H9 (cell line): ENCODE measurements at regions not wholly inside any gene's neighbourhood (a gene's known extent, or its start where the extent isn't known, plus 50 kb on each side); places are given as distances from the start of the nearest gene placed in this dataset.

ENCODE experiments used
- DNase-seq: peaks from one replicate; pipeline ENCODE4 v3.0.0-alpha.2; 2017
- H2AFZ ChIP-seq: one replicate; pipeline ENCODE4 v1.6.1; 2013; ENCODE audit warnings: mild to moderate bottlenecking, low read length, control low read depth, moderate library complexity
- H2AK5ac ChIP-seq: 2 replicates; pipeline ENCODE4 v1.6.1; 2013; ENCODE audit warnings: low read length, control low read depth, mixed read lengths; ENCODE audit not compliant: insufficient read length
- H2BK120ac ChIP-seq: one replicate; pipeline ENCODE4 v1.6.1; 2013; ENCODE audit warnings: low read depth, mild to moderate bottlenecking, low read length, control low read depth, inconsistent platforms; ENCODE audit not compliant: poor library complexity, severe bottlenecking
- H2BK12ac ChIP-seq: 2 replicates; pipeline ENCODE4 v1.6.1; 2013; ENCODE audit warnings: low read length, control low read depth, mixed read lengths, low read depth; ENCODE audit not compliant: insufficient read length
- H2BK15ac ChIP-seq: 2 replicates; pipeline ENCODE4 v1.6.1; 2013; ENCODE audit warnings: low read depth, low read length, control low read depth
- H2BK20ac ChIP-seq: one replicate; pipeline ENCODE4 v1.6.1; 2013; ENCODE audit warnings: low read depth, mild to moderate bottlenecking, low read length, control low read depth, inconsistent platforms; ENCODE audit not compliant: poor library complexity, severe bottlenecking
- H2BK5ac ChIP-seq: 2 replicates; pipeline ENCODE4 v1.6.1; 2013; ENCODE audit warnings: low read length, control low read depth, mixed read lengths; ENCODE audit not compliant: insufficient read length
- H3K14ac ChIP-seq: 2 replicates; pipeline ENCODE4 v1.6.1; 2013; ENCODE audit warnings: low read length, control low read depth; ENCODE audit not compliant: insufficient read depth
- H3K18ac ChIP-seq: 2 replicates; pipeline ENCODE4 v1.6.1; 2013; ENCODE audit warnings: low read depth, mild to moderate bottlenecking, mixed read lengths, low read length, control low read depth; ENCODE audit not compliant: insufficient read length
- H3K23ac ChIP-seq: 2 replicates; pipeline ENCODE4 v1.6.1; 2013; ENCODE audit warnings: low read length, control low read depth, mixed read lengths, low read depth; ENCODE audit not compliant: insufficient read length
- H3K23me2 ChIP-seq: 2 replicates; pipeline ENCODE4 v1.6.1; 2013; ENCODE audit warnings: low read depth, mild to moderate bottlenecking, mixed read lengths, low read length, control low read depth; ENCODE audit not compliant: insufficient read length, poor library complexity, severe bottlenecking
- H3K27ac ChIP-seq: 2 replicates; pipeline ENCODE4 v1.5.1; 2013; ENCODE audit warnings: low read length, control low read depth, mixed read lengths, low read depth; ENCODE audit not compliant: insufficient read length
- H3K27me3 ChIP-seq: 2 replicates; pipeline ENCODE4 v1.6.1; 2013; ENCODE audit warnings: low read length, control low read depth, inconsistent platforms; ENCODE audit not compliant: insufficient read depth
- H3K4ac ChIP-seq: 2 replicates; pipeline ENCODE4 v1.6.1; 2013; ENCODE audit warnings: low read depth, mild to moderate bottlenecking, control low read depth, inconsistent platforms, low read length, moderate library complexity
- H3K4me1 ChIP-seq: 2 replicates; pipeline ENCODE4 v1.6.1; 2013; ENCODE audit warnings: low read length, control low read depth, inconsistent platforms; ENCODE audit not compliant: insufficient read depth
- H3K4me2 ChIP-seq: 2 replicates; pipeline ENCODE4 v1.6.1; 2013; ENCODE audit warnings: low read length, control low read depth, mixed read lengths; ENCODE audit not compliant: insufficient read length, insufficient read depth
- H3K56ac ChIP-seq: 2 replicates; pipeline ENCODE4 v1.6.1; 2013; ENCODE audit warnings: low read depth, mild to moderate bottlenecking, mixed read lengths, low read length, control low read depth; ENCODE audit not compliant: insufficient read length
- H3K79me1 ChIP-seq: 2 replicates; pipeline ENCODE4 v1.6.1; 2013; ENCODE audit warnings: low read depth, mild to moderate bottlenecking, moderate library complexity, low read length, control low read depth, inconsistent platforms; ENCODE audit not compliant: insufficient read depth, poor library complexity, severe bottlenecking
- H3K79me2 ChIP-seq: 2 replicates; pipeline ENCODE4 v1.6.1; 2013; ENCODE audit warnings: low read length, control low read depth, inconsistent platforms; ENCODE audit not compliant: insufficient read depth
- H3K9ac ChIP-seq: 2 replicates; pipeline ENCODE4 v1.6.1; 2013; ENCODE audit warnings: low read length, control low read depth, mixed read lengths; ENCODE audit not compliant: insufficient read length; ENCODE audit errors: extremely low read depth
- H3K9me3 ChIP-seq: one replicate; pipeline ENCODE4 v1.6.1; 2013; ENCODE audit warnings: low read depth, low read length, inconsistent platforms; ENCODE audit not compliant: control insufficient read depth
- H3T11ph ChIP-seq: one replicate; pipeline ENCODE4 v1.6.1; 2013; ENCODE audit warnings: mild to moderate bottlenecking, low read length, control low read depth, inconsistent platforms
- H4K20me1 ChIP-seq: one replicate; pipeline ENCODE4 v1.6.1; 2013; ENCODE audit not compliant: control insufficient read depth, insufficient read length, insufficient read depth
- H4K5ac ChIP-seq: 2 replicates; pipeline ENCODE4 v1.6.1; 2013; ENCODE audit warnings: low read depth, mild to moderate bottlenecking, mixed read lengths, low read length, control low read depth; ENCODE audit not compliant: insufficient read length
- H4K8ac ChIP-seq: replicated peaks from 2 replicates; pipeline ENCODE4 v1.6.1; 2013; ENCODE audit warnings: low read length, control low read depth, mixed read lengths, low read depth; ENCODE audit not compliant: insufficient read length
- H4K91ac ChIP-seq: 2 replicates; pipeline ENCODE4 v1.6.1; 2013; ENCODE audit warnings: low read depth, mild to moderate bottlenecking, moderate library complexity, mixed read lengths, low read length, control low read depth; ENCODE audit not compliant: insufficient read length
- H3K27ac Mint-ChIP-seq, 3 experiments: 2 replicates in 2 of 3; 3 replicates in 1 of 3; pipeline ENCODE4 v1.8.0; 2020 to 2021; ENCODE audit warnings: mixed read lengths in 3 of 3, mild to moderate bottlenecking in 1 of 3, moderate library complexity in 1 of 3
- H3K27me3 Mint-ChIP-seq: 2 replicates; pipeline ENCODE4 v1.8.0; 2021; ENCODE audit warnings: low read depth, mild to moderate bottlenecking, moderate library complexity, mixed read lengths
- H3K36me3 Mint-ChIP-seq, 3 experiments: 2 replicates in 2 of 3; 3 replicates in 1 of 3; pipeline ENCODE4 v1.8.0; 2020 to 2021; ENCODE audit warnings: low read depth in 3 of 3, mixed read lengths in 3 of 3; ENCODE audit not compliant: insufficient read depth in 1 of 3
- H3K4me1 Mint-ChIP-seq, 2 experiments: 2 replicates each; pipeline ENCODE4 v1.8.0; 2020; ENCODE audit warnings: mixed read lengths in 2 of 2
- H3K4me3 Mint-ChIP-seq, 2 experiments: 2 replicates in 1 of 2; 3 replicates in 1 of 2; pipeline ENCODE4 v1.8.0; 2020 to 2021; ENCODE audit warnings: mild to moderate bottlenecking in 2 of 2, mixed read lengths in 2 of 2, moderate library complexity in 1 of 2
- H3K9me3 Mint-ChIP-seq, 2 experiments: 2 replicates in 1 of 2; 3 replicates in 1 of 2; pipeline ENCODE4 v1.8.0; 2020; ENCODE audit warnings: mild to moderate bottlenecking in 2 of 2, mixed read lengths in 2 of 2, moderate library complexity in 1 of 2
- CTCF ChIP-seq: fragments of 200-600 bp; sonication (generic); conservative IDR thresholded peaks from 3 replicates; pipeline ENCODE4 v1.8.0; 2021; ENCODE audit warnings: antibody characterized with exemption, mild to moderate bottlenecking
- WGBS: extraction: QIAGEN DNeasy Blood & Tissue Kit; methylation state at CpG from one replicate; pipeline ENCODE4 v1.1.7; 2013; ENCODE audit warnings: missing lambda C conversion rate, low lambda C conversion rate, mixed read lengths; ENCODE audit not compliant: insufficient read length; ENCODE audit errors: extremely low coverage; 5-methylcytosine and 5-hydroxymethylcytosine counted together

GRCh38 chr2:239499726-239500573, 99.1 kb upstream of the HDAC4 start:
- Histone ChIP-seq H2AK5ac (no peak overlapping the region), H2AFZ (no peak overlapping the region), H3K56ac (no peak overlapping the region), H4K20me1 (no peaks in the 10 kb centered on the region), H3K9me3 (no peaks in the 10 kb centered on the region), H3K23ac (no peak overlapping the region), H4K8ac (no peak overlapping the region), H2BK12ac (no peak overlapping the region), H3K9ac (no peak overlapping the region), H3K18ac (no peak overlapping the region), H3K27ac (no peak overlapping the region), H2BK15ac (no peak overlapping the region), H3K4me1 (no peaks in the 10 kb centered on the region), H3K14ac (no peak overlapping the region), H4K5ac (no peak overlapping the region), H4K91ac (no peak overlapping the region), H3K79me2 (no peaks in the 10 kb centered on the region), H3K23me2 (no peaks in the 10 kb centered on the region), H3K27me3 (no peaks in the 10 kb centered on the region), H2BK5ac (no peak overlapping the region), H3K79me1 (no peaks in the 10 kb centered on the region), H2BK120ac (no peak overlapping the region), H3T11ph (no peak overlapping the region), H3K4me2 (no peak overlapping the region), H2BK20ac (no peak overlapping the region), H3K4ac (no peak overlapping the region)
- TF ChIP-seq CTCF: no peak
- Mint-ChIP-seq H3K27ac (no peak overlapping the region), H3K27me3 (peaks cover 17% of the 10 kb centered on the region), H3K9me3 (peaks cover 0 to 4% of the 10 kb centered on the region in 2 experiments; a peak in 3 of 5 replicates), H3K4me3 (no peak overlapping the region), H3K36me3 (no peaks in the 10 kb centered on the region; a peak in 1 of 7 replicates), H3K4me1 (peaks cover 0 to 8% of the 10 kb centered on the region in 2 experiments; a peak in 2 of 4 replicates)
- DNase-seq: no peak
- no CpG with 5 or more reads among the region's 13 CpGs for WGBS
